Heart left ventricle (tissue), 16 donors: ENCODE measurements at regions not wholly inside any gene's neighbourhood (a gene's known extent, or its start where the extent isn't known, plus 50 kb on each side); places are given as distances from the start of the nearest gene placed in this dataset.

Experiments used
- ATAC-seq, 4 donors: fragments of 200-7000 bp; cut with Tn5 transposase; one replicate each; pipeline ENCODE4 v1.9.1; 2020 to 2022; ENCODE audit warnings: moderate library complexity in 4 of 4, mild to moderate bottlenecking in 3 of 4, moderate number of reproducible peaks in 1 of 4
- DNase-seq, 5 donors: peaks; one replicate each; pipeline ENCODE4 v3.0.0-alpha.2; 2020
- H3K27ac ChIP-seq, 12 donors: fragments of 200-600 bp; sonication (generic) in 4 of 12; one replicate each; pipeline versions ENCODE4 v1.5.0 to v1.8.0; 2016 to 2022; ENCODE audit warnings: mild to moderate bottlenecking in 2 of 12
- H3K27me3 ChIP-seq, 9 donors: fragments of 200-600 bp; sonication (generic) in 2 of 9; one replicate each; pipeline versions ENCODE4 v1.5.1 to v1.8.0; 2016 to 2022; ENCODE audit warnings: mild to moderate bottlenecking in 3 of 9
- H3K36me3 ChIP-seq, 9 donors: fragments of 200-600 bp; sonication (generic) in 2 of 9; one replicate each; pipeline versions ENCODE4 v1.5.0 to v1.8.0; 2018 to 2022; ENCODE audit warnings: mild to moderate bottlenecking in 2 of 9
- H3K4me1 ChIP-seq, 12 donors: fragments of 200-600 bp; sonication (generic) in 4 of 12; one replicate each; pipeline versions ENCODE4 v1.5.0 to v1.8.0; 2016 to 2022; ENCODE audit warnings: mild to moderate bottlenecking in 3 of 12
- H3K4me3 ChIP-seq, 12 donors: fragments of 200-600 bp; sonication (generic) in 4 of 12; one replicate each; pipeline versions ENCODE4 v1.5.0 to v1.8.0; 2017 to 2022; ENCODE audit warnings: mild to moderate bottlenecking in 9 of 12, moderate library complexity in 4 of 12
- H3K9me3 ChIP-seq, 12 donors: fragments of 200-600 bp; sonication (generic) in 4 of 12; one replicate each; pipeline versions ENCODE4 v1.5.0 to v1.8.0; 2016 to 2022; ENCODE audit warnings: mild to moderate bottlenecking in 1 of 12
- POLR2A ChIP-seq, 2 donors: fragments of 450-650 bp; IDR thresholded peaks; one replicate each; pipeline ENCODE4 v1.6.1; 2017; ENCODE audit warnings: antibody characterized with exemption in 2 of 2, mild to moderate bottlenecking in 2 of 2, moderate library complexity in 2 of 2
- WGBS, 4 donors: extraction: QIAGEN DNeasy Blood & Tissue Kit in 2 of 4; methylation state at CpG; one replicate each; pipeline versions ENCODE4 v1.1.5 to v1.1.7; 2013 to 2018; 5-methylcytosine and 5-hydroxymethylcytosine counted together
- intact Hi-C, 10 donors: fragments of 100-400 bp; cut with DNase I; formaldehyde crosslinking; loops; one replicate each; pipeline versions ENCODE4 v1.11.1 to v1.14.2; 2022
- TF ChIP-seq, protein P1 (sequence below), 12 donors: fragments of 200-600 bp; sonication (generic) in 4 of 12; IDR thresholded peaks; one replicate each; pipeline versions ENCODE4 v1.5.0 to v1.8.0; 2018 to 2022; ENCODE audit warnings: antibody characterized with exemption in 12 of 12, mild to moderate bottlenecking in 5 of 12
- donor health status: ischemic (EF 13 %, LVEDD 7.1; RV severe dilation, severe dysfunction).
- donor health status: healthy with polysubstance abuse.
- donor health status: DM: no; HTN: yes; CAD: no.
- donor health status: DM: no; HTN: no; CAD: no.
- donor health status: ischemic (EF 25% LVEDD 6.9; RV normal size, moderate dysfunction).
- donor health status: ischemic (EF 25% LVEDD 5.7; RV mildly dilated, moderate dysfunction).
- donor health status: healthy.
- donor health status: DM: yes; HTN: yes; CAD: no.
- donor health status: ischemic (EF 35%, LVEDD 5.7; RV mildly dilated, moderate dysfunction).
- donor health status: nonischemic (EF 11% LVEDD 7.7; RV severe dilation, severe dysfunction).
- donor health status: DM: yes; HTN: yes; CAD: no.
- donor health status: PGD.
- donor health status: ischemic (EF 29% LVEDD 5.4; RV normal size, mild dysfunction).
- donor health status: nonischemic (EF 23%, LVEDD 6.1; RV moderate dilation, normal function).

DNA sequence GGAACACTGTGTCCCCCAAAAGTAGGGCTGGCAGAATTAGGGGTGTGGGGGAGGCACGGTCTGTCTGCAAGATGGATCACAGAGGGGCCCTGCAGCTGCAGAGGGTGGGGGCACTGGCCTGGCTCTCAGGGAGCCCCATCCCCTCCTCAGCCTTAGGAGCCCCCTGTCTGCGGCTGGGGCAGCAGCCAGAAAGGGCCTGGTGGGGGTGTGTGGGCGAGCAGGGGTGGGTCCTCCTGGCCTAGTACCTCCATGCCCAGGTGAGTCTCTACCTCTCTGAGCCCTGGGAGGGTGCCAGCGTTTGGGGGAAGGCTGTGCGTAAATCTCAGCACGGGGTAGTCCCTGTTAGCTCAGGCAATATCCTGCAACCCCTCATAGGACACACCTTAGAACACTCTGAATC lies 280.5 kb upstream of the PPP2R2D start:
- Histone ChIP-seq H3K36me3 (no peaks in the 10 kb centered on the region), H3K9me3 (no peaks in the 10 kb centered on the region), H3K4me1 (no peaks in the 10 kb centered on the region), H3K4me3 (no peak overlapping the region), H3K27me3 (peaks cover 0 to 8% (median 0%) of the 10 kb centered on the region in 9 donors), H3K27ac (no peak overlapping the region)
- 69 to 84% (median 82%) methylated on average over 6 of the region's 6 CpGs; no CpG with 5 or more reads in 1 of the 4 donors for WGBS, 4 donors
- intact Hi-C loops, result no loop called here
- DNase-seq (no peak), ATAC-seq (peak in 1 of 4 donors; percentile 24)
- TF ChIP-seq, protein P1, sequence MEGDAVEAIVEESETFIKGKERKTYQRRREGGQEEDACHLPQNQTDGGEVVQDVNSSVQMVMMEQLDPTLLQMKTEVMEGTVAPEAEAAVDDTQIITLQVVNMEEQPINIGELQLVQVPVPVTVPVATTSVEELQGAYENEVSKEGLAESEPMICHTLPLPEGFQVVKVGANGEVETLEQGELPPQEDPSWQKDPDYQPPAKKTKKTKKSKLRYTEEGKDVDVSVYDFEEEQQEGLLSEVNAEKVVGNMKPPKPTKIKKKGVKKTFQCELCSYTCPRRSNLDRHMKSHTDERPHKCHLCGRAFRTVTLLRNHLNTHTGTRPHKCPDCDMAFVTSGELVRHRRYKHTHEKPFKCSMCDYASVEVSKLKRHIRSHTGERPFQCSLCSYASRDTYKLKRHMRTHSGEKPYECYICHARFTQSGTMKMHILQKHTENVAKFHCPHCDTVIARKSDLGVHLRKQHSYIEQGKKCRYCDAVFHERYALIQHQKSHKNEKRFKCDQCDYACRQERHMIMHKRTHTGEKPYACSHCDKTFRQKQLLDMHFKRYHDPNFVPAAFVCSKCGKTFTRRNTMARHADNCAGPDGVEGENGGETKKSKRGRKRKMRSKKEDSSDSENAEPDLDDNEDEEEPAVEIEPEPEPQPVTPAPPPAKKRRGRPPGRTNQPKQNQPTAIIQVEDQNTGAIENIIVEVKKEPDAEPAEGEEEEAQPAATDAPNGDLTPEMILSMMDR (IDR thresholded peaks at IDR 0.05), result no peak
- TF ChIP-seq POLR2A (IDR thresholded peaks at IDR 0.05), result no peak

DNA sequence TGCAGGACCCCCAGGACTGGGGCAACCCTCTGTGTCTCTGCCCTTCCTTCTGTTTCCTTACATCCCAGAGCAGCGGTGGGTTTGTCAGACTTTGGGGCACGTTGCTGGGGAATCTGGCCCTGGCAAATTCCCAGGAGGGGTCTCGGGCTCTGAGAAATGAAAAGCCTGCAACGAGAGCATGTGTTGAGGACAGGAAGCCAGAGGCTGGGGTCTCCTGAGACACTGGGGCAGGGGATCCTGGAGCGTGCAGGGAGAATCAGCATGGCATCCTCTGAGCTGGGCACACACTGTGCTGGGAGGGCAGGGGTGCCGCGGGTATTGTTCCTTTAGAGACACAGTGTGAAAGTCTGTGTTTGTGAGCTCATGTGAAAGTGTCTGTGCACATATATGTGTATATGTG lies 279.9 kb upstream of the PPP2R2D start:
- Histone ChIP-seq H3K36me3 (no peaks in the 10 kb centered on the region), H3K27me3 (peaks cover 0 to 6% (median 0%) of the 10 kb centered on the region in 9 donors), H3K27ac (no peak overlapping the region), H3K4me3 (no peak overlapping the region), H3K9me3 (no peaks in the 10 kb centered on the region), H3K4me1 (no peaks in the 10 kb centered on the region)
- WGBS, 4 donors, result 63 to 74% (median 71%) methylated on average over 5 to 7 of the region's 7 CpGs
- ATAC-seq, result no peak
- no peak for DNase-seq
- TF ChIP-seq POLR2A (IDR thresholded peaks at IDR 0.05), result no peak
- TF ChIP-seq, protein P1 (IDR thresholded peaks at IDR 0.05), result no peak
- intact Hi-C loops, result no loop called here

DNA sequence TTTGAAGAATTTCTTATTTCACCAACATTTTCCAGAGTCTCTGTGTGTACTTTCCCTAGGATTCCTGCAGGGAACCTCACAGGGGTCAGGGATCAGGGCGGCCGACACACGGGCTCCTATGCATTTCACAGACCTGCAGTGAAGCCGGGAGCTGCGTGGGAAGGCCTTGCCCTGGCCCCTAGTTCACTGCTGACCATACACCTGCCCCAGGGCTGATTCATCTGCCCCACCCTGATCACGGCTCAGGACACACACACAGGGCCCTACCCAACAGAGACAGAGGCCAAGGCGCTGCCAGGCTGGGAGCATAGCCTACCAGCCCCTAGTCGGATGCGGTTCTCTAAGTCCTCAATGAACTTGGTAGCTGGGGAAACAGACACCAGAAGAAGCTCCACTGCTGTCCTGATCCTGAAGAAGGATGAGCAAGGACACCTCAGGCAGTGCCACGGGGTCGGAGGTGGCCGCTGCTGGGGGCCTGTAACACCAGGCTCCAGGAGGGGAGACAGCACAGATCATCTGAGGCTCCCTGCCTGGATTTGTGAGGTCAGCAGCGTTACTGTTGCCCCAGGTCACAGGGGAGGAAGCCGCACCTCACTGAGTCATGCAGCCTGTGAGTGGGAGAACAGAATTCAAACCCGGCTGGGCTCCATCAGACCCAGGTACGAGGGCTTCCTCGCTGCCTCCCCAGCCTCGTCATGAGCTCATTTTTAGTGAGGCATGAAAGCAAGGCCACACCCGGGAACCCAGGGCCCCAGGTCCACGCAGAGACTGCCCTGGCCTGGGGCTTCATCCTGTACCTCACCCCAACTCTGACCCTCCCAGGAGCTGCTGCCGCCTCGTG lies 278.8 kb upstream of the PPP2R2D start:
- WGBS, 4 donors, result 68 to 76% (median 72%) methylated on average over 17 to 22 of the region's 22 CpGs
- intact Hi-C loops, result no loop called here

DNA sequence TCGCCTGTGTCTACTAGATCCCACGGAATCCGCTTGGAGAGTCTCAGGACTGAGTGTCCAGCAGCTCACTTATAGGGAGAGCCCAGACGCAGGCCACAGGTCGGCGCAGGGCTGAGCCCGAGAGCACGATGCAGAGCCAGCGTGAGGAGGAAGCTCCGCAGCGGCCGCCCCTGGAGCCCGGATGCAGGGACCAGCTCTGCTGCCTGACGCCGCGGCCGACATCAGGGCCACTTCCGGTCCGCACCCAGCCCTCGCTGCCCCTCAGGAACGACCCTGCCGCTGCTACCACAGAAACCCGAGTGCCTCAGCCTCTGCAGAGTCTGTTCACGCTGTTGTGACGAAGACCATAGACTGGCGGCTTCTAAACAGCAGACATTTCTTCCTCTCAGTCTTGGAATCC lies 275.8 kb upstream of the PPP2R2D start:
- 91 to 92% (median 92%) methylated on average over 26 of the region's 26 CpGs for WGBS, 4 donors
- Histone ChIP-seq H3K9me3 (peaks cover 0 to 10% (median 0%) of the 10 kb centered on the region in 12 donors), H3K27me3 (peaks cover 0 to 6% (median 0%) of the 10 kb centered on the region in 9 donors), H3K27ac (no peak overlapping the region), H3K36me3 (no peaks in the 10 kb centered on the region), H3K4me3 (no peak overlapping the region), H3K4me1 (no peaks in the 10 kb centered on the region)
- no peak for ATAC-seq
- no peak for DNase-seq
- TF ChIP-seq, protein P1 (IDR thresholded peaks at IDR 0.05), result no peak
- no peak for TF ChIP-seq POLR2A (IDR thresholded peaks at IDR 0.05)
- intact Hi-C loops, result no loop called here

More for the DNA sequence above, 278.8 kb upstream of the PPP2R2D start:
- DNase-seq, result no peak
- Histone ChIP-seq H3K4me3 (no peak overlapping the region), H3K4me1 (no peaks in the 10 kb centered on the region), H3K27ac (no peak overlapping the region), H3K27me3 (peaks cover 0 to 6% (median 0%) of the 10 kb centered on the region in 9 donors), H3K36me3 (no peaks in the 10 kb centered on the region), H3K9me3 (peaks cover 0 to 5% (median 0%) of the 10 kb centered on the region in 12 donors)
- no peak for TF ChIP-seq POLR2A (IDR thresholded peaks at IDR 0.05)
- TF ChIP-seq, protein P1 (IDR thresholded peaks at IDR 0.05), result no peak
- no peak for ATAC-seq
